GM12873 (cell line): ENCODE measurements at regions not wholly inside any gene's neighbourhood (a gene's known extent, or its start where the extent isn't known, plus 50 kb on each side); places are given as distances from the start of the nearest gene placed in this dataset.

Source experiments
- CTCF ChIP-seq: IDR thresholded peaks from 2 replicates; pipeline ENCODE4 v1.5.1; 2012; ENCODE audit warnings: low read depth, mild to moderate bottlenecking, moderate library complexity, low read length, control low read depth; ENCODE audit not compliant: insufficient read depth; ENCODE audit errors: missing control alignments

- no peak for TF ChIP-seq CTCF
These were observed 116.8 kb upstream of the AGR3 start for GRCh38 chr7:16998481-16999051.

GRCh38 chr7:16999541-17000267 is 117.9 kb upstream of the AGR3 start:
- no peak for TF ChIP-seq CTCF

GRCh38 chr7:17005271-17005670 is 123.5 kb upstream of the AGR3 start:
- no peak for TF ChIP-seq CTCF

GRCh38 chr7:17007841-17008240 is 126.1 kb upstream of the AGR3 start:
- no peak for TF ChIP-seq CTCF

GRCh38 chr7:17009007-17009719 is 127.4 kb upstream of the AGR3 start:
- TF ChIP-seq CTCF, result peak; percentile 41

- TF ChIP-seq CTCF, result no peak
These were observed 128.2 kb upstream of the AGR3 start for GRCh38 chr7:17009933-17010332.

- TF ChIP-seq CTCF, result no peak
These were observed 129.0 kb upstream of the AGR3 start for GRCh38 chr7:17010637-17011300.
